GM12865 (cell line): ENCODE measurements at regions not wholly inside any gene's neighbourhood (a gene's known extent, or its start where the extent isn't known, plus 50 kb on each side); places are given as distances from the start of the nearest gene placed in this dataset.

Experiments used
- DNase-seq: peaks from one replicate; pipeline ENCODE4 v3.0.0; 2010; ENCODE audit warnings: low read depth
- H3K4me3 ChIP-seq: 2 replicates; pipeline ENCODE4 v1.5.1; 2011; ENCODE audit warnings: mild to moderate bottlenecking, low read depth, low read length, control low read depth
- TF ChIP-seq, protein P1 (sequence below): IDR thresholded peaks from 2 replicates; pipeline ENCODE4 v1.5.1; 2011; ENCODE audit warnings: low read length, control low read depth, low read depth, inconsistent platforms; ENCODE audit not compliant: insufficient read depth; ENCODE audit errors: missing control alignments

DNA sequence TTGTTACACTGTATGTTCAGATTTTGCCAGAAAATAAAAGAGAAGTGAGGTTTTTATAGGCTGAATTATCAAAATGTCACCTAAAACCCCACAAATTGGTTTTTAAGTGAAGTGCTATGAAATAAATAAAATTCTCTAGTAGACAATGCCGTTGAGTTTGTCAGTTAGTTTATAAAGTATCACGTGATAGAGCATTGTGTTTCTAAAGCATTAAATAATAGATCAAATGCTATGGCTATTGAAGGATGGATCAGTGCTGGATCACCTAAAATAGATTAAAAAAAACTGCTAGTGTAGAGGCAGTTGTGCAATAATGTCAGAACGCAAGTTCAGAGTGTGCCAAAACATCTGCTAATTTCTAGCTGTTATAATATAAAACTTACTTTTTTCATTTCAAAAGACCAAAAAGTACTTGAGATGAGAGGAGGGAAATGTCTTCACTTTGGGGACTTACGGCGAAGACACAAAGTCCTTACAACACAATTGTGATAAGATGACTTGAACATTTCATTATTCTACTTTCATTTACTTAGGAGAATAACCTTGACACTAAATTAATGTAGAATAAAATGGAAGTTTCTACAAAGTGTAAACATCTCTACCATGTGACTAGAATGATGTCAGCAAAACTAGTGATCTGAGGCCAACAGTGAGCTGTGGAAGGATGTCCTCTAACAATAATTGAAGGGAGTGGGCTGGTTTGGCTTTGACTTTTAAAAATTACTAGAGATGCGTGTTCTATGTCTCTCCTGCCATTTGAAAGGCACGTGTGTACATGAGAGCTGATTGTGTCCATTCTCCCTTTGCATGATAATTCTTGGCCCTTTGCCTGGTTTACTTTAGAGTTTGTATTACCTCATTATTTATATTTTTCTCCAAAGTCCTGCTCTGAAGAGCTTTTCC lies 154.4 kb upstream of the PDE3A start:
- H3K4me3 ChIP-seq: no peak overlapping the region
- TF ChIP-seq, protein P1, sequence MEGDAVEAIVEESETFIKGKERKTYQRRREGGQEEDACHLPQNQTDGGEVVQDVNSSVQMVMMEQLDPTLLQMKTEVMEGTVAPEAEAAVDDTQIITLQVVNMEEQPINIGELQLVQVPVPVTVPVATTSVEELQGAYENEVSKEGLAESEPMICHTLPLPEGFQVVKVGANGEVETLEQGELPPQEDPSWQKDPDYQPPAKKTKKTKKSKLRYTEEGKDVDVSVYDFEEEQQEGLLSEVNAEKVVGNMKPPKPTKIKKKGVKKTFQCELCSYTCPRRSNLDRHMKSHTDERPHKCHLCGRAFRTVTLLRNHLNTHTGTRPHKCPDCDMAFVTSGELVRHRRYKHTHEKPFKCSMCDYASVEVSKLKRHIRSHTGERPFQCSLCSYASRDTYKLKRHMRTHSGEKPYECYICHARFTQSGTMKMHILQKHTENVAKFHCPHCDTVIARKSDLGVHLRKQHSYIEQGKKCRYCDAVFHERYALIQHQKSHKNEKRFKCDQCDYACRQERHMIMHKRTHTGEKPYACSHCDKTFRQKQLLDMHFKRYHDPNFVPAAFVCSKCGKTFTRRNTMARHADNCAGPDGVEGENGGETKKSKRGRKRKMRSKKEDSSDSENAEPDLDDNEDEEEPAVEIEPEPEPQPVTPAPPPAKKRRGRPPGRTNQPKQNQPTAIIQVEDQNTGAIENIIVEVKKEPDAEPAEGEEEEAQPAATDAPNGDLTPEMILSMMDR: no peak
- DNase-seq: no peak

DNA sequence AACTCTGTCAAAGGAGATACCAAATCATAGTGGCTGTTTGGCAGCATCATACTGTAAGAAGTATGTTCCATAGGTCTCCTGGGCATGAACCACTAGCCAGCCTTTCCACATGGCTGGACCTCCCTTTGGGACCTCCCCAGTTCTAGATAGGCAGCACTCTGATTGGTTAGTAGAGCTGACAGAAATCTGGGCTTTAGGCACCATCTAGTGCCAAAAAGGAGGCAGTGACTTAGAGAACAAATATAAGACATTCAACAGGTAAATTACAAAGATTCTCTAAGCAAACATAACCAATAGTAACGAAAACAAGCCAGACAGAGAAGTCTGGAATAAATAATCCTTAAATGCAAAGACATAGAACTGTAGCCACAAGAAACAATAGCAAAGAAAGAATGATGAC lies 148.0 kb upstream of the PDE3A start:
- TF ChIP-seq, protein P1: peak; percentile 15
- H3K4me3 ChIP-seq: no peak overlapping the region
- peak; percentile 50 for DNase-seq

- H3K4me3 ChIP-seq: no peak overlapping the region
- TF ChIP-seq, protein P1: no peak
- DNase-seq: peak; percentile 6
Observed at GRCh38 chr12:20232931-20233675, 135.2 kb upstream of the PDE3A start.

DNA sequence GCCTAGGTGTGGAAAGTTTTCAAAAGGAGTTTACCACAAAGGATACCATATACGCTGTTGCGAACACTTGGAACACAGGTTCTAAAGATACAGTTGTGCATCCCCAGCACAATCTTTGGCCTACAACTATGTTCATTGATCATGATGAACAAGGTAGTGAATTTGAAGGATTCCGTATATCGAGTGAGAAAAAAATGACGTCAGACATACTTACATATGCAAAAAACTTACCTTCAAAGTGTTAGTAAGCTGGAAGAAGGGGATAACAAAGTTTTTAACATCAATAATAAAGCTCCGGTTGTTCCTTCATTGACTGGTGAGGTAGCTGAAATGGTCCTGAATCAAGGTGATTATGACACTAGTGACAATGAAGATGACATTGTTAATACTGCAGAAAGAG lies 133.9 kb upstream of the PDE3A start:
- DNase-seq: no peak
- TF ChIP-seq, protein P1: no peak
- no peak overlapping the region for H3K4me3 ChIP-seq

GRCh38 chr12:20237091-20237490 lies 131.2 kb upstream of the PDE3A start:
- H3K4me3 ChIP-seq: no peak overlapping the region
- TF ChIP-seq, protein P1: no peak
- DNase-seq: no peak

DNA sequence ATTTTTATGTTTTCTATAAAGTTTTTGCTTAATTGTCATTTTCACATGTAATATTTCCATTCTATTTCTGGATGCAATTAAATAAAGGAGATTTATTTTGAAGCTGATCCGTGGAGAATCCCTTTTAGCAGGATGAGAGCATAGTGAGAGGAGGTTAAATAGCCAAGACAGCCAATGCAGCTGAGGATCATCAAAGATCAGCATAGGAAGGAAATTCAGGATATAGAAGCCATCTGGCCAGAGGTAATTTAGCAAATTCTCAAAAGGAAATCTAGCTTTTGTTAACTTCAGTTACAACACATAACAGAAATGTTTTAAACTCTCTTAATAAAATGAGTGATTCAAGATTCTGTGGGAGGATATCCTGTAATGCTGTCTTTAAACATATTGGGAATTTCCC lies 122.8 kb upstream of the PDE3A start:
- no peak for DNase-seq
- no peak overlapping the region for H3K4me3 ChIP-seq
- TF ChIP-seq, protein P1: no peak
